NCI-H146 treated with DMSO at 0.1 percent for 48 hours (cell line): ENCODE measurements at regions not wholly inside any gene's neighbourhood (a gene's known extent, or its start where the extent isn't known, plus 50 kb on each side); places are given as distances from the start of the nearest gene placed in this dataset.

Experiments used
- DNase-seq: peaks from one replicate; lab custom pipeline; 2025; ENCODE audit not compliant: unreplicated experiment; lab: John Stamatoyannopoulos, UW

- DNase-seq, result no peak
Measured at GRCh38 chr3:145951441-145951840, 209.5 kb downstream of the PLOD2 start.

DNA sequence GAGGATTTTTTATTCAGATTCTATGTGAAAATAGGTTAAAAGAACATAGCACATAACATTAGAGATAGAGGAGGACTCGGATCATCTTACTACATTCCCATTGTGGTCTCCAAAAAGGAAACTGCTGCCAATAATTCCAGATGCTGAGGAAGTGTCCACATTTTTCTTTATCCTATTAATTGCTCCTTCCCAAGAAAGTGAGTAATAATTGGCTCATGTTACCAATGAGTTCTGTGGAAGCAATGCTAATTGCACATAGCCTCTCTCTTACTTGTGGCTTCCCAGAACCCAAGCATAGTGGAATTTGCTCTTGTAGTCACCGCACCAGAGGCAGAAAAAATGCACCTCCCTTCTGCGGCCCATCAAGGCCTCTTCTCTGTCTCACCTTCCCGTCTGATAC lies 208.4 kb downstream of the PLOD2 start:
- DNase-seq, result no peak

GRCh38 chr3:145953316-145953715 lies 207.7 kb downstream of the PLOD2 start:
- no peak for DNase-seq

GRCh38 chr3:145959457-145960088 lies 201.4 kb downstream of the PLOD2 start:
- DNase-seq, result no peak

DNA sequence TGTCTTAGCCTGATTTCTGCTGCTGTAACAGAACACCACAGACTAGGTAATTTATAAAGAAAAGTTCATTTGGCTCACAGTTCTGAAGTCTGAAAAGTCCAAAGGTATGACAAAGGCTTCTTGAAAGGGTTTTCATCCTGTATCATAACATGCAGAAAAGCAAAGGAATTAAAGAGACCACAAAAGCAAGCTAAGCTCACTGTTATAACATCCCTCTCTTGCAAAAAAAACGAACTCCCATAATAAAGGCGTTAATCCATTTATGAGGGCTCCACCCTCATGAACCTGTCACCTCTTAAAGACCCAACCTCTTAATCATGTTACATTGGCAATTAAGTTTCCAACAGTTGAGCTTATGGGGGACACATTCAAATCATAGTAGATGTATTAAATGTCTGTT lies 197.9 kb downstream of the PLOD2 start:
- no peak for DNase-seq

GRCh38 chr3:145967043-145967442 lies 193.9 kb downstream of the PLOD2 start:
- DNase-seq, result no peak

GRCh38 chr3:145971186-145971585 lies 189.8 kb downstream of the PLOD2 start:
- no peak for DNase-seq

GRCh38 chr3:145972851-145973250 lies 188.1 kb downstream of the PLOD2 start:
- DNase-seq, result no peak

- DNase-seq, result no peak
Measured at GRCh38 chr3:145981056-145981455, 179.9 kb downstream of the PLOD2 start.

DNA sequence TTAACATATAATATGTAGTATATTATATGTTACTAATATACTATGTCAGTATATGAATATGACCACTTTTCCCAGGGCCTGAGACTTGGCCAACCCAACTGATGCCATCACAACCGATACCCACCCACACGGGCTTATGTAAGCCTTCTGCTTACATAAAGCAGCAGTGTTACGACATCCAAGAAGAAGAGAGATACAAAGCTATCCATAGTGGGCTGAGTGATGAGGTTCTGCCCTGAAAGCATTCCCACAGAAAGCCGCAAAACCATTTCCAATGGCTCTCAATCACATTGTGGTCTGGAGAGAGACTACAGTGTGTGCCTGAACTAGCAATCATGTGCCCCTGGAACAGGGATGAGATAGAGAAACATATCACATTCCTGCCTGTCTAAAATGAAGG lies 177.9 kb downstream of the PLOD2 start:
- no peak for DNase-seq
